ENCODE measurements at regions not wholly inside any gene's neighbourhood (a gene's known extent, or its start where the extent isn't known, plus 50 kb on each side); places are given as distances from the start of the nearest gene placed in this dataset.

GRCh38 chr1:96416701-96417444 is 304.7 kb upstream of the PTBP2 start:
- Histone ChIP-seq H2AFZ (ENCODE audit: low read length) (no peak overlapping the region), H3K27me3 (ENCODE audit: control insufficient read depth in 1 of 2, insufficient read depth in 2 of 2, low read length in 2 of 2) (no peaks in the 10 kb centered on the region), H4K20me1 (ENCODE audit: insufficient read depth, low read length) (no peaks in the 10 kb centered on the region), H3K9me3 (ENCODE audit: low read length) (no peaks in the 10 kb centered on the region), H3K27ac (ENCODE audit: extremely low read length, insufficient read depth, low read length) (no peak overlapping the region), H3K36me3 (replicated peaks in 1 of 2; ENCODE audit: control insufficient read depth in 1 of 2, insufficient read depth in 2 of 2, low read length in 2 of 2) (no peaks in the 10 kb centered on the region), H3K4me1 (ENCODE audit: insufficient read depth, low read length) (no peaks in the 10 kb centered on the region), H3K79me2 (ENCODE audit: insufficient read depth, low read length) (no peaks in the 10 kb centered on the region), H3K4me2 (ENCODE audit: low read depth, low read length) (no peak overlapping the region), H3K4me3 (replicated peaks in 1 of 3; ENCODE audit: insufficient read depth in 1 of 3, low read depth in 2 of 3, low read length in 3 of 3) (no peak overlapping the region), H3K9ac (ENCODE audit: insufficient read depth, low read depth, low read length) (no peak overlapping the region)
- WGBS (ENCODE audit: low lambda C conversion rate): 2% methylated on average over 5 of the region's 5 CpGs
- in situ Hi-C loops (cut with HindIII; ENCODE audit: extremely low pct_ligation_motif_present, low pct_unique_long_range_greater_than_20kb) (no loop called here), intact Hi-C loops (cut with micrococcal nuclease; ENCODE audit: unreplicated experiment) (no loop called here)
- ATAC-seq (no peak), DNase-seq (ENCODE audit: low spot score) (no peak), FAIRE-seq (no peak)
- ChIA-PET CTCF (ENCODE audit: low intra/inter-chr PET ratio, low total read pairs) (no interaction called here), POLR2A (no interaction called here)
- no TSS peak for BruUV-seq (replicated peaks)
- no peak for TF ChIP-seq FOXA3 (CRISPR knock-in tag; IDR thresholded peaks at IDR 0.05)
- TF ChIP-seq KLF11 (CRISPR knock-in tag; IDR thresholded peaks at IDR 0.05): no peak
- TF ChIP-seq MAFG (CRISPR knock-in tag; IDR thresholded peaks at IDR 0.05): no peak
- no peak for TF ChIP-seq MED13 (CRISPR knock-in tag; IDR thresholded peaks at IDR 0.05)
- no peak for TF ChIP-seq KDM5A (IDR thresholded peaks at IDR 0.05; ENCODE audit: borderline replicate concordance, low read length)
- TF ChIP-seq MAFK (conservative IDR thresholded peaks at IDR 0.05 in 1 of 2, IDR thresholded peaks at IDR 0.05 in 1 of 2; ENCODE audit: low read length in 2 of 2): no peak
- no peak for TF ChIP-seq KDM5B (CRISPR knock-in tag; IDR thresholded peaks at IDR 0.05; ENCODE audit: borderline replicate concordance)
- no peak for TF ChIP-seq SIX4 (CRISPR knock-in tag; IDR thresholded peaks at IDR 0.05)
- no peak for TF ChIP-seq THYN1 (CRISPR knock-in tag; IDR thresholded peaks at IDR 0.05; ENCODE audit: borderline replicate concordance, low read depth)
- no peak for TF ChIP-seq ZNF224 (CRISPR knock-in tag; IDR thresholded peaks at IDR 0.05)
- TF ChIP-seq REST (IDR thresholded peaks at IDR 0.05; ENCODE audit: borderline replicate concordance in 1 of 2, low read depth in 1 of 2, low read length in 2 of 2): no peak
- TF ChIP-seq NFYB (CRISPR knock-in tag; IDR thresholded peaks at IDR 0.05): no peak
- TF ChIP-seq ELF1 (CRISPR knock-in tag; IDR thresholded peaks at IDR 0.05): no peak
- TF ChIP-seq MED8 (CRISPR knock-in tag; IDR thresholded peaks at IDR 0.05; ENCODE audit: insufficient replicate concordance): no peak
- TF ChIP-seq ZBTB33 (CRISPR knock-in tag; IDR thresholded peaks at IDR 0.05): no peak
